HepG2 (cell line): ENCODE measurements at regions not wholly inside any gene's neighbourhood (a gene's known extent, or its start where the extent isn't known, plus 50 kb on each side); places are given as distances from the start of the nearest gene placed in this dataset.

Experiments
- ATAC-seq: fragments of 200-7000 bp; cut with Tn5 transposase; 3 replicates; pipeline ENCODE4 v1.9.1; 2020; ENCODE audit warnings: mild to moderate bottlenecking, moderate library complexity
- BruUV-seq: library from RNA; stranded (reverse); fragments of 400-500 nt; replicated peaks from 2 replicates; lab custom pipeline; 2021; lab: Mats Ljungman, UMichigan
- CTCF ChIA-PET: fragments of 300-600 bp; formaldehyde crosslinking; extraction: SDS; loops from one replicate; lab custom pipeline; 2021; ENCODE audit warnings: low total read pairs, inconsistent platforms, low intra/inter-chr PET ratio; lab: Yijun Ruan, JAX
- POLR2A ChIA-PET: fragments of 350-600 bp; sonication (Branson Sonifier 250); formaldehyde crosslinking; loops from one replicate; lab custom pipeline; 2020; ENCODE audit warnings: antibody characterized with exemption, inconsistent platforms; lab: Yijun Ruan, JAX
- DNase-seq: peaks from one replicate; pipeline ENCODE4 v3.0.0-alpha.2; 2015; ENCODE audit warnings: low spot score
- FAIRE-seq: peaks from 3 replicates; lab custom pipeline; 2011; peaks lifted over from hg19 to GRCh38; lab: Jason Lieb, UNC
- H2AFZ ChIP-seq: one replicate; pipeline ENCODE4 v1.6.1; 2011; ENCODE audit warnings: low read length, inconsistent platforms
- H3K27ac ChIP-seq: fragments of 300-600 bp; 3 replicates; pipeline ENCODE4 v1.8.0; 2011; ENCODE audit warnings: mixed run types, mild to moderate bottlenecking, mixed read lengths, low read length, inconsistent platforms; ENCODE audit not compliant: insufficient read depth; ENCODE audit errors: extremely low read length
- H3K27me3 ChIP-seq, 2 experiments: fragments of 200-600 bp in 1 of 2; 2 replicates in 1 of 2; 3 replicates in 1 of 2; pipeline versions ENCODE4 v1.6.0 to v1.8.0; 2011; ENCODE audit warnings: low read length in 2 of 2, mild to moderate bottlenecking in 2 of 2, moderate library complexity in 2 of 2, inconsistent platforms in 1 of 2; ENCODE audit not compliant: insufficient read depth in 2 of 2, control insufficient read depth in 1 of 2
- H3K36me3 ChIP-seq, 2 experiments: fragments of 200-600 bp in 1 of 2; replicated peaks in 1 of 2; 2 replicates in 1 of 2; 3 replicates in 1 of 2; pipeline versions ENCODE4 v1.5.1 to v1.8.0; 2011; ENCODE audit warnings: low read length in 2 of 2, inconsistent platforms in 1 of 2; ENCODE audit not compliant: insufficient read depth in 2 of 2, control insufficient read depth in 1 of 2
- H3K4me1 ChIP-seq: 2 replicates; pipeline ENCODE4 v1.5.1; 2012; ENCODE audit warnings: low read length, inconsistent platforms; ENCODE audit not compliant: insufficient read depth
- H3K4me2 ChIP-seq: 2 replicates; pipeline ENCODE4 v1.6.0; 2011; ENCODE audit warnings: low read depth, low read length, inconsistent platforms
- H3K4me3 ChIP-seq, 3 experiments: fragments of 200-600 bp in 1 of 3; sonication (generic), shearing (Covaris generic) in 1 of 3; replicated peaks in 1 of 3; 2 replicates each; pipeline ENCODE4 v1.5.1; 2011 to 2016; ENCODE audit warnings: low read length in 3 of 3, inconsistent platforms in 2 of 3, low read depth in 2 of 3, mild to moderate bottlenecking in 2 of 3, control low read depth in 1 of 3, mixed read lengths in 1 of 3; ENCODE audit not compliant: insufficient read depth in 1 of 3
- H3K79me2 ChIP-seq: one replicate; pipeline ENCODE4 v1.6.1; 2011; ENCODE audit warnings: low read length, inconsistent platforms; ENCODE audit not compliant: insufficient read depth
- H3K9ac ChIP-seq: 2 replicates; pipeline ENCODE4 v1.6.0; 2011; ENCODE audit warnings: mild to moderate bottlenecking, low read depth, low read length, inconsistent platforms; ENCODE audit not compliant: insufficient read depth
- H3K9me3 ChIP-seq: 2 replicates; pipeline ENCODE4 v1.5.1; 2012; ENCODE audit warnings: mild to moderate bottlenecking, low read length
- H4K20me1 ChIP-seq: 2 replicates; pipeline ENCODE4 v1.6.0; 2011; ENCODE audit warnings: inconsistent platforms, mild to moderate bottlenecking, low read length, moderate library complexity; ENCODE audit not compliant: insufficient read depth
- FOXA1 ChIP-seq, 2 experiments: fragments of 450-650 bp in 1 of 2; sonication (generic) in 1 of 2; formaldehyde crosslinking in 1 of 2; IDR thresholded peaks; 2 replicates each; pipeline versions ENCODE4 v1.4.0 to v1.6.1; 2016 to 2020; ENCODE audit warnings: missing genetic modification reagents in 1 of 2
- KDM1A ChIP-seq: IDR thresholded peaks from 2 replicates; pipeline ENCODE4 v1.6.1; 2016; ENCODE audit warnings: missing compliant biosample characterization
- MBNL3 ChIP-seq: fragments of 250-450 bp; sonication (Bioruptor Pico); conservative IDR thresholded peaks from 2 replicates; pipeline ENCODE4 v1.8.0; 2022; ENCODE audit warnings: mild to moderate bottlenecking, inconsistent platforms
- SAP130 ChIP-seq: IDR thresholded peaks from 2 replicates; pipeline ENCODE4 v1.6.1; 2016; ENCODE audit warnings: low read depth
- THAP11 ChIP-seq: IDR thresholded peaks from 2 replicates; pipeline ENCODE4 v1.6.1; 2016; ENCODE audit warnings: missing biosample characterization, missing genetic modification reagents
- ZNF180 ChIP-seq: sonication (generic); formaldehyde crosslinking; IDR thresholded peaks from 2 replicates; pipeline ENCODE4 v1.4.0; 2020; ENCODE audit warnings: low read depth, missing genetic modification reagents, borderline replicate concordance
- ZNF24 ChIP-seq: fragments of 450-650 bp; IDR thresholded peaks from 2 replicates; pipeline ENCODE4 v1.6.1; 2017; ENCODE audit warnings: antibody characterized with exemption, mild to moderate bottlenecking
- ZNF431 ChIP-seq: sonication (generic); formaldehyde crosslinking; IDR thresholded peaks from 2 replicates; pipeline ENCODE4 v1.9.0; 2022; ENCODE audit warnings: missing genetic modification reagents, low read depth, mild to moderate bottlenecking, borderline replicate concordance
- ZNF468 ChIP-seq: sonication (generic); formaldehyde crosslinking; IDR thresholded peaks from 2 replicates; pipeline ENCODE4 v1.8.0; 2022; ENCODE audit warnings: mild to moderate bottlenecking, moderate library complexity, missing genetic modification reagents
- ZNF577 ChIP-seq: sonication (generic); formaldehyde crosslinking; IDR thresholded peaks from 2 replicates; pipeline ENCODE4 v1.4.0; 2020; ENCODE audit warnings: mild to moderate bottlenecking, low read depth, missing genetic modification reagents, borderline replicate concordance
- WGBS: methylation state at CpG from one replicate; pipeline ENCODE4 v1.1.6; 2017; ENCODE audit warnings: low lambda C conversion rate; 5-methylcytosine and 5-hydroxymethylcytosine counted together
- in situ Hi-C: cut with HindIII; loops from 2 replicates; pipeline ENCODE4 v1.10.0; 2017; ENCODE audit warnings: low pct_unique_long_range_greater_than_20kb; ENCODE audit not compliant: extremely low pct_ligation_motif_present
- intact Hi-C: fragments of 100-400 bp; cut with micrococcal nuclease; formaldehyde crosslinking; loops from one replicate; pipeline ENCODE4 v1.10.0; 2022; ENCODE audit not compliant: unreplicated experiment
- TF ChIP-seq, protein P1 (sequence below): sonication (generic); formaldehyde crosslinking; IDR thresholded peaks from 2 replicates; pipeline ENCODE4 v1.4.0; 2020; ENCODE audit warnings: missing genetic modification reagents
- TF ChIP-seq, protein P2 (sequence below): sonication (generic); formaldehyde crosslinking; IDR thresholded peaks from 2 replicates; pipeline ENCODE4 v1.8.1; 2022; ENCODE audit warnings: low read depth, mild to moderate bottlenecking, missing genetic modification reagents
- TF ChIP-seq, protein P3 (sequence below): sonication (generic); formaldehyde crosslinking; IDR thresholded peaks from 2 replicates; pipeline ENCODE4 v1.9.0; 2021; ENCODE audit warnings: missing genetic modification reagents, mild to moderate bottlenecking, borderline replicate concordance
- TF ChIP-seq, protein P4 (sequence below), 2 experiments: IDR thresholded peaks; 2 replicates each; pipeline ENCODE4 v1.6.1; 2011 to 2012; ENCODE audit warnings: low read length in 2 of 2, borderline replicate concordance in 1 of 2, low read depth in 1 of 2, mild to moderate bottlenecking in 1 of 2, moderate library complexity in 1 of 2

DNA sequence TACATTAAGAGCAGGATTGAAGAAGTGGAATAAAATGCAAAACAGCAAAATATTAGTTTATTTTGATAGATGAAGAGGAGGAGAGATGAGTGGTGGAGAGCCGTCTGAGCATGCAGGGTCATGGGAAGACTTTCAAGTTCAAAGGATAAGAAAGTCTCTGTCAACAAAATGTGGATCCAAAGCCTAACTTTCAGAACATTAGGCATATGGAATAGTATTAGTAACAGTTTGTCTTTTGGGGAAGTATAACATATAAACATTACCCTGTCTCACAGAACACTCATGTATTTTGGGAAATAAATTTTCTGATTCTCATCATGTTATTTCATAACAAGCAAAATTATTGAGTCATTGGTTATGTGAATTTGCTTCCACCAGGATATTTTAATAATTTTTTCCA lies 104.3 kb upstream of the CEP126 start:
- in situ Hi-C loops (no loop called here), intact Hi-C loops (no loop called here)
- Histone ChIP-seq H3K36me3 (no peaks in the 10 kb centered on the region), H3K4me1 (no peaks in the 10 kb centered on the region), H4K20me1 (no peaks in the 10 kb centered on the region), H3K4me2 (no peak overlapping the region), H3K27ac (no peak overlapping the region), H3K4me3 (no peak overlapping the region), H3K79me2 (no peaks in the 10 kb centered on the region), H3K9me3 (no peaks in the 10 kb centered on the region), H3K27me3 (no peaks in the 10 kb centered on the region), H3K9ac (no peak overlapping the region), H2AFZ (no peak overlapping the region)
- ChIA-PET POLR2A (no interaction called here), CTCF (no interaction called here)
- no TSS peak for BruUV-seq
- DNase-seq: no peak
- ATAC-seq: no peak
- FAIRE-seq: no peak
- 0% methylated on average over 1 of the region's 1 CpG for WGBS
- TF ChIP-seq, protein P1, sequence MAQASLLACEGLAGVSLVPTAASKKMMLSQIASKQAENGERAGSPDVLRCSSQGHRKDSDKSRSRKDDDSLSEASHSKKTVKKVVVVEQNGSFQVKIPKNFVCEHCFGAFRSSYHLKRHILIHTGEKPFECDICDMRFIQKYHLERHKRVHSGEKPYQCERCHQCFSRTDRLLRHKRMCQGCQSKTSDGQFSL (CRISPR knock-in tag): no peak
- TF ChIP-seq THAP11 (CRISPR knock-in tag) (no peak), FOXA1 (IDR thresholded peaks at IDR 0.05) (no peak), FOXA1 (CRISPR knock-in tag; IDR thresholded peaks at IDR 0.05) (no peak), SAP130 (CRISPR knock-in tag) (no peak), ZNF577 (CRISPR knock-in tag) (no peak), ZNF431 (CRISPR knock-in tag) (no peak), ZNF180 (CRISPR knock-in tag) (no peak), ZNF468 (CRISPR knock-in tag) (no peak), ZNF24 (no peak), KDM1A (no peak), MBNL3 (CRISPR knock-in tag) (no peak)
- TF ChIP-seq, protein P2, sequence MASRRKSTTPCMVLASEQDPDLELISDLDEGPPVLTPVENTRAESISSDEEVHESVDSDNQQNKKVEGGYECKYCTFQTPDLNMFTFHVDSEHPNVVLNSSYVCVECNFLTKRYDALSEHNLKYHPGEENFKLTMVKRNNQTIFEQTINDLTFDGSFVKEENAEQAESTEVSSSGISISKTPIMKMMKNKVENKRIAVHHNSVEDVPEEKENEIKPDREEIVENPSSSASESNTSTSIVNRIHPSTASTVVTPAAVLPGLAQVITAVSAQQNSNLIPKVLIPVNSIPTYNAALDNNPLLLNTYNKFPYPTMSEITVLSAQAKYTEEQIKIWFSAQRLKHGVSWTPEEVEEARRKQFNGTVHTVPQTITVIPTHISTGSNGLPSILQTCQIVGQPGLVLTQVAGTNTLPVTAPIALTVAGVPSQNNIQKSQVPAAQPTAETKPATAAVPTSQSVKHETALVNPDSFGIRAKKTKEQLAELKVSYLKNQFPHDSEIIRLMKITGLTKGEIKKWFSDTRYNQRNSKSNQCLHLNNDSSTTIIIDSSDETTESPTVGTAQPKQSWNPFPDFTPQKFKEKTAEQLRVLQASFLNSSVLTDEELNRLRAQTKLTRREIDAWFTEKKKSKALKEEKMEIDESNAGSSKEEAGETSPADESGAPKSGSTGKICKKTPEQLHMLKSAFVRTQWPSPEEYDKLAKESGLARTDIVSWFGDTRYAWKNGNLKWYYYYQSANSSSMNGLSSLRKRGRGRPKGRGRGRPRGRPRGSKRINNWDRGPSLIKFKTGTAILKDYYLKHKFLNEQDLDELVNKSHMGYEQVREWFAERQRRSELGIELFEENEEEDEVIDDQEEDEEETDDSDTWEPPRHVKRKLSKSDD (CRISPR knock-in tag): no peak
- TF ChIP-seq, protein P3, sequence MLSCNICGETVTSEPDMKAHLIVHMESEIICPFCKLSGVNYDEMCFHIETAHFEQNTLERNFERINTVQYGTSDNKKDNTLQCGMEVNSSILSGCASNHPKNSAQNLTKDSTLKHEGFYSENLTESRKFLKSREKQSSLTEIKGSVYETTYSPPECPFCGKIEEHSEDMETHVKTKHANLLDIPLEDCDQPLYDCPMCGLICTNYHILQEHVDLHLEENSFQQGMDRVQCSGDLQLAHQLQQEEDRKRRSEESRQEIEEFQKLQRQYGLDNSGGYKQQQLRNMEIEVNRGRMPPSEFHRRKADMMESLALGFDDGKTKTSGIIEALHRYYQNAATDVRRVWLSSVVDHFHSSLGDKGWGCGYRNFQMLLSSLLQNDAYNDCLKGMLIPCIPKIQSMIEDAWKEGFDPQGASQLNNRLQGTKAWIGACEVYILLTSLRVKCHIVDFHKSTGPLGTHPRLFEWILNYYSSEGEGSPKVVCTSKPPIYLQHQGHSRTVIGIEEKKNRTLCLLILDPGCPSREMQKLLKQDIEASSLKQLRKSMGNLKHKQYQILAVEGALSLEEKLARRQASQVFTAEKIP (CRISPR knock-in tag): no peak
- TF ChIP-seq, protein P4, sequence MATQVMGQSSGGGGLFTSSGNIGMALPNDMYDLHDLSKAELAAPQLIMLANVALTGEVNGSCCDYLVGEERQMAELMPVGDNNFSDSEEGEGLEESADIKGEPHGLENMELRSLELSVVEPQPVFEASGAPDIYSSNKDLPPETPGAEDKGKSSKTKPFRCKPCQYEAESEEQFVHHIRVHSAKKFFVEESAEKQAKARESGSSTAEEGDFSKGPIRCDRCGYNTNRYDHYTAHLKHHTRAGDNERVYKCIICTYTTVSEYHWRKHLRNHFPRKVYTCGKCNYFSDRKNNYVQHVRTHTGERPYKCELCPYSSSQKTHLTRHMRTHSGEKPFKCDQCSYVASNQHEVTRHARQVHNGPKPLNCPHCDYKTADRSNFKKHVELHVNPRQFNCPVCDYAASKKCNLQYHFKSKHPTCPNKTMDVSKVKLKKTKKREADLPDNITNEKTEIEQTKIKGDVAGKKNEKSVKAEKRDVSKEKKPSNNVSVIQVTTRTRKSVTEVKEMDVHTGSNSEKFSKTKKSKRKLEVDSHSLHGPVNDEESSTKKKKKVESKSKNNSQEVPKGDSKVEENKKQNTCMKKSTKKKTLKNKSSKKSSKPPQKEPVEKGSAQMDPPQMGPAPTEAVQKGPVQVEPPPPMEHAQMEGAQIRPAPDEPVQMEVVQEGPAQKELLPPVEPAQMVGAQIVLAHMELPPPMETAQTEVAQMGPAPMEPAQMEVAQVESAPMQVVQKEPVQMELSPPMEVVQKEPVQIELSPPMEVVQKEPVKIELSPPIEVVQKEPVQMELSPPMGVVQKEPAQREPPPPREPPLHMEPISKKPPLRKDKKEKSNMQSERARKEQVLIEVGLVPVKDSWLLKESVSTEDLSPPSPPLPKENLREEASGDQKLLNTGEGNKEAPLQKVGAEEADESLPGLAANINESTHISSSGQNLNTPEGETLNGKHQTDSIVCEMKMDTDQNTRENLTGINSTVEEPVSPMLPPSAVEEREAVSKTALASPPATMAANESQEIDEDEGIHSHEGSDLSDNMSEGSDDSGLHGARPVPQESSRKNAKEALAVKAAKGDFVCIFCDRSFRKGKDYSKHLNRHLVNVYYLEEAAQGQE (IDR thresholded peaks at IDR 0.05; ENCODE audit: borderline replicate concordance in 1 of 2, low read depth in 1 of 2, low read length in 2 of 2): no peak
